Neutrophil (primary cell): ENCODE measurements at regions not wholly inside any gene's neighbourhood (a gene's known extent, or its start where the extent isn't known, plus 50 kb on each side); places are given as distances from the start of the nearest gene placed in this dataset.
"Not testable (repeated sequence)": the region's sequence is repeated elsewhere in the genome, so short reads cannot be mapped to it uniquely, and the experiment has no call there.

Source experiments
- H3K27ac ChIP-seq: fragments of 200-600 bp; sonication (generic); 2 replicates; pipeline ENCODE4 v1.5.1; 2016; ENCODE audit warnings: mild to moderate bottlenecking, moderate library complexity
- H3K27me3 ChIP-seq: fragments of 200-600 bp; sonication (generic); 2 replicates; pipeline ENCODE4 v1.6.0; 2016; ENCODE audit warnings: mild to moderate bottlenecking
- H3K36me3 ChIP-seq: fragments of 200-600 bp; sonication (generic); 2 replicates; pipeline ENCODE4 v1.5.1; 2017
- H3K4me1 ChIP-seq, 2 experiments: fragments of 200-600 bp in 1 of 2; sonication (generic) in 1 of 2; 1 replicate in 1 of 2; 2 replicates in 1 of 2; pipeline versions ENCODE4 v1.5.1 to v1.6.1; 2013 to 2016; ENCODE audit warnings: low read depth in 1 of 2, low read length in 1 of 2, mild to moderate bottlenecking in 1 of 2, moderate library complexity in 1 of 2; ENCODE audit not compliant: control insufficient read depth in 1 of 2, insufficient read depth in 1 of 2
- H3K4me3 ChIP-seq, 2 experiments: fragments of 200-600 bp in 1 of 2; sonication (generic) in 1 of 2; 1 replicate in 1 of 2; 2 replicates in 1 of 2; pipeline ENCODE4 v1.5.1; 2013 to 2016; ENCODE audit warnings: low read depth in 1 of 2, low read length in 1 of 2, mild to moderate bottlenecking in 1 of 2, moderate library complexity in 1 of 2
- H3K9me3 ChIP-seq: fragments of 200-600 bp; sonication (generic); 2 replicates; pipeline ENCODE4 v1.5.1; 2016
- CTCF ChIP-seq: fragments of 200-600 bp; sonication (generic); IDR thresholded peaks from 2 replicates; pipeline ENCODE4 v1.5.1; 2016; ENCODE audit warnings: antibody characterized with exemption

- TF ChIP-seq CTCF: no peak
- no peak overlapping the region for H3K4me3 ChIP-seq
- H3K4me1 ChIP-seq: no peaks in the 10 kb centered on the region
- H3K27me3 ChIP-seq: no peaks in the 10 kb centered on the region
- H3K27ac ChIP-seq: no peak overlapping the region
- H3K36me3 ChIP-seq: no peaks in the 10 kb centered on the region
- no peaks in the 10 kb centered on the region for H3K9me3 ChIP-seq
Observed at GRCh38 chr6:15744818-15745402, 82.1 kb upstream of the DTNBP1 start.

- not testable (repeated sequence) for H3K4me1 ChIP-seq, H3K9me3 ChIP-seq, H3K36me3 ChIP-seq, H3K4me3 ChIP-seq, H3K27ac ChIP-seq, H3K27me3 ChIP-seq
Observed at GRCh38 chr6:15742013-15742412, 79.2 kb upstream of the DTNBP1 start.

GRCh38 chr6:15741405-15741804, 78.6 kb upstream of the DTNBP1 start:
- Histone ChIP-seq H3K4me1 (no peaks in the 10 kb centered on the region), H3K9me3 (no peaks in the 10 kb centered on the region), H3K27me3 (no peaks in the 10 kb centered on the region), H3K4me3 (no peak overlapping the region), H3K36me3 (no peaks in the 10 kb centered on the region), H3K27ac (no peak overlapping the region)
- no peak for TF ChIP-seq CTCF

GRCh38 chr6:15739867-15740266, 77.0 kb upstream of the DTNBP1 start:
- Histone ChIP-seq H3K9me3 (no peaks in the 10 kb centered on the region), H3K27ac (no peak overlapping the region), H3K27me3 (no peaks in the 10 kb centered on the region), H3K36me3 (no peaks in the 10 kb centered on the region), H3K4me3 (no peak overlapping the region), H3K4me1 (no peaks in the 10 kb centered on the region)
- no peak for TF ChIP-seq CTCF

GRCh38 chr6:15739353-15739752, 76.5 kb upstream of the DTNBP1 start:
- Histone ChIP-seq H3K27me3 (no peaks in the 10 kb centered on the region), H3K36me3 (no peaks in the 10 kb centered on the region)
- no peak for TF ChIP-seq CTCF

GRCh38 chr6:15738195-15738594, 75.4 kb upstream of the DTNBP1 start:
- H3K27me3 ChIP-seq, H3K36me3 ChIP-seq, H3K4me1 ChIP-seq, H3K4me3 ChIP-seq, H3K9me3 ChIP-seq, H3K27ac ChIP-seq: not testable (repeated sequence)

More at GRCh38 chr6:15739353-15739752, 76.5 kb upstream of the DTNBP1 start:
- Histone ChIP-seq H3K4me3 (no peak overlapping the region), H3K4me1 (no peaks in the 10 kb centered on the region), H3K27ac (no peak overlapping the region), H3K9me3 (no peaks in the 10 kb centered on the region)

- H3K27me3 ChIP-seq: peaks cover 17% of the 10 kb centered on the region
- H3K36me3 ChIP-seq: no peaks in the 10 kb centered on the region
- H3K4me3 ChIP-seq: no peak overlapping the region
- no peak for TF ChIP-seq CTCF
- no peaks in the 10 kb centered on the region for H3K9me3 ChIP-seq
- no peaks in the 10 kb centered on the region for H3K4me1 ChIP-seq
- H3K27ac ChIP-seq: no peak overlapping the region
Observed at GRCh38 chr6:15736297-15736696, 73.5 kb upstream of the DTNBP1 start.
